Panc1 (cell line): ENCODE measurements at regions not wholly inside any gene's neighbourhood (a gene's known extent, or its start where the extent isn't known, plus 50 kb on each side); places are given as distances from the start of the nearest gene placed in this dataset.
A peak's percentile ranks its signal among the peaks of the same experiment; 100 is the strongest.

Experiments
- ATAC-seq: fragments of 200-7000 bp; cut with Tn5 transposase; 2 replicates; pipeline ENCODE4 v1.9.1; 2020; ENCODE audit warnings: mild to moderate bottlenecking, moderate library complexity
- BruUV-seq: library from RNA; stranded (reverse); fragments of 400-500 nt; replicated peaks from 2 replicates; lab custom pipeline; 2021; lab: Mats Ljungman, UMichigan
- CTCF ChIA-PET: fragments of 300-600 bp; sonication (Branson Sonifier 250); formaldehyde crosslinking; loops from one replicate; lab custom pipeline; 2022; ENCODE audit warnings: antibody characterized with exemption; lab: Charles Lee
- POLR2A ChIA-PET: fragments of 300-600 bp; sonication (Branson Sonifier 250); formaldehyde crosslinking; loops from one replicate; lab custom pipeline; 2022; ENCODE audit warnings: antibody characterized with exemption; lab: Charles Lee
- DNase-seq: peaks from one replicate; pipeline ENCODE4 v3.0.0-alpha.2; 2010; ENCODE audit warnings: low read depth, low spot score
- H3K27ac ChIP-seq: 2 replicates; pipeline ENCODE4 v1.5.1; 2011; ENCODE audit warnings: mild to moderate bottlenecking, low read length, inconsistent platforms
- H3K27me3 ChIP-seq: fragments of 200-500 bp; sonication (Bioruptor generic); 2 replicates; pipeline ENCODE4 v1.6.0; 2014; ENCODE audit warnings: low read length, inconsistent platforms; ENCODE audit not compliant: control insufficient read depth, insufficient read depth
- H3K36me3 ChIP-seq: fragments of 200-500 bp; sonication (Bioruptor generic); 2 replicates; pipeline ENCODE4 v1.5.1; 2014; ENCODE audit warnings: inconsistent platforms, mild to moderate bottlenecking, low read length, moderate library complexity; ENCODE audit not compliant: control insufficient read depth, insufficient read depth
- H3K4me1 ChIP-seq: 2 replicates; pipeline ENCODE4 v1.5.1; 2011; ENCODE audit warnings: inconsistent platforms, mild to moderate bottlenecking, low read length, moderate library complexity; ENCODE audit not compliant: control insufficient read depth, insufficient read depth
- H3K4me3 ChIP-seq, 2 experiments: 2 replicates each; pipeline ENCODE4 v1.5.1; 2011 to 2012; ENCODE audit warnings: low read depth in 2 of 2, low read length in 2 of 2, mild to moderate bottlenecking in 2 of 2, inconsistent platforms in 1 of 2, moderate library complexity in 1 of 2
- H3K9me3 ChIP-seq: fragments of 200-500 bp; sonication (Bioruptor generic); 2 replicates; pipeline ENCODE4 v1.5.1; 2014; ENCODE audit warnings: low read depth, mild to moderate bottlenecking, inconsistent platforms, low read length, moderate library complexity; ENCODE audit not compliant: control insufficient read depth, insufficient read depth
- POLR2AphosphoS5 ChIP-seq: IDR thresholded peaks from 2 replicates; pipeline ENCODE4 v1.6.1; 2012; ENCODE audit warnings: mild to moderate bottlenecking, low read depth, low read length, moderate library complexity
- REST ChIP-seq, 2 experiments: IDR thresholded peaks; 2 replicates each; pipeline ENCODE4 v1.6.1; 2011 to 2012; ENCODE audit warnings: low read depth in 2 of 2, control low read depth in 1 of 2, low read length in 1 of 2, mild to moderate bottlenecking in 1 of 2, moderate library complexity in 1 of 2; ENCODE audit not compliant: insufficient read depth in 1 of 2
- SIN3A ChIP-seq: IDR thresholded peaks from 2 replicates; pipeline ENCODE4 v1.6.1; 2012; ENCODE audit warnings: low read depth, mild to moderate bottlenecking, low read length, moderate library complexity, borderline replicate concordance; ENCODE audit not compliant: insufficient read depth
- TCF7L2 ChIP-seq: IDR thresholded peaks from 2 replicates; pipeline ENCODE4 v1.6.1; 2011; ENCODE audit warnings: mild to moderate bottlenecking, low read depth, low read length, inconsistent platforms
- in situ Hi-C: cut with HindIII; loops from 2 replicates; pipeline ENCODE4 v1.10.0; 2016; ENCODE audit warnings: low sequenced_read_pairs, low pct_unique_long_range_greater_than_20kb
- intact Hi-C: fragments of 100-400 bp; cut with micrococcal nuclease; formaldehyde crosslinking; loops from one replicate; pipeline ENCODE4 v1.10.0; 2022; ENCODE audit not compliant: unreplicated experiment
- TF ChIP-seq, protein P1 (sequence below): fragments of 450-650 bp; IDR thresholded peaks from 2 replicates; pipeline ENCODE4 v1.5.1; 2017; ENCODE audit warnings: mild to moderate bottlenecking

- Histone ChIP-seq H3K9me3 (no peaks in the 10 kb centered on the region), H3K27me3 (no peaks in the 10 kb centered on the region), H3K4me3 (no peak overlapping the region), H3K4me1 (no peaks in the 10 kb centered on the region), H3K27ac (no peak overlapping the region), H3K36me3 (no peaks in the 10 kb centered on the region)
- in situ Hi-C loops: no loop called here
- BruUV-seq: no TSS peak
- TF ChIP-seq POLR2AphosphoS5: no peak
- no peak for TF ChIP-seq REST (IDR thresholded peaks at IDR 0.05; ENCODE audit: insufficient read depth in 1 of 2, low read depth in 2 of 2, low read length in 1 of 2)
- TF ChIP-seq TCF7L2: no peak
- TF ChIP-seq, protein P1, sequence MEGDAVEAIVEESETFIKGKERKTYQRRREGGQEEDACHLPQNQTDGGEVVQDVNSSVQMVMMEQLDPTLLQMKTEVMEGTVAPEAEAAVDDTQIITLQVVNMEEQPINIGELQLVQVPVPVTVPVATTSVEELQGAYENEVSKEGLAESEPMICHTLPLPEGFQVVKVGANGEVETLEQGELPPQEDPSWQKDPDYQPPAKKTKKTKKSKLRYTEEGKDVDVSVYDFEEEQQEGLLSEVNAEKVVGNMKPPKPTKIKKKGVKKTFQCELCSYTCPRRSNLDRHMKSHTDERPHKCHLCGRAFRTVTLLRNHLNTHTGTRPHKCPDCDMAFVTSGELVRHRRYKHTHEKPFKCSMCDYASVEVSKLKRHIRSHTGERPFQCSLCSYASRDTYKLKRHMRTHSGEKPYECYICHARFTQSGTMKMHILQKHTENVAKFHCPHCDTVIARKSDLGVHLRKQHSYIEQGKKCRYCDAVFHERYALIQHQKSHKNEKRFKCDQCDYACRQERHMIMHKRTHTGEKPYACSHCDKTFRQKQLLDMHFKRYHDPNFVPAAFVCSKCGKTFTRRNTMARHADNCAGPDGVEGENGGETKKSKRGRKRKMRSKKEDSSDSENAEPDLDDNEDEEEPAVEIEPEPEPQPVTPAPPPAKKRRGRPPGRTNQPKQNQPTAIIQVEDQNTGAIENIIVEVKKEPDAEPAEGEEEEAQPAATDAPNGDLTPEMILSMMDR: no peak
- no peak for TF ChIP-seq SIN3A
- POLR2A ChIA-PET: no interaction called here
- CTCF ChIA-PET: interaction anchor here (1.7 kb wide), 1 partner anchor 10 kb away, joined by 4 read pairs; no protein-coding TSS in a partner anchor
- ATAC-seq (no peak), DNase-seq (no peak)
- intact Hi-C loops: loop anchor here (10.0 kb wide), 1 partner anchor 107 kb away; no protein-coding TSS in a partner anchor
Measured at GRCh38 chr7:25842201-25842733, 309.7 kb upstream of the NFE2L3 start.

DNA sequence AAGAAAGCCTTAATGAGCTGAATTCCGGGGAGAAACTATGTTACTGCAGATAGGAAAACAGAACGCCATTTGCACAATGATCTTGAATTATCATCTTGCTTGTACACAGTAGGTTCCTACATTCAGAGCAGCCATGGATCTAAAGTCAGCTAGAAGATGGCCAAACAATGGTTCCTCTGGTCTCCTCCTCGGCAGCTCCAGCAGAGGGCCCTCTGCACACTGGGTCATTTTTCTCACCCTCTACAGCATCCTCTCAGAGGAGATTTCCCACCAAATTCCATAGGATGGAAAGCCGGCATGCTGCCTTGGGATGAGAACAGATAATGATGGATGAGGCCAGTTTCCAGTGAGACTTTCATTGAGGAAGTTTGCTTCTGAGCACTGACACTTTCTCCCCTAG, 308.5 kb upstream of the NFE2L3 start:
- Histone ChIP-seq H3K4me3 (no peak overlapping the region), H3K9me3 (no peaks in the 10 kb centered on the region), H3K27me3 (no peaks in the 10 kb centered on the region), H3K36me3 (no peaks in the 10 kb centered on the region), H3K4me1 (no peaks in the 10 kb centered on the region), H3K27ac (no peak overlapping the region)
- POLR2A ChIA-PET: no interaction called here
- no peak for DNase-seq
- CTCF ChIA-PET: no interaction called here
- TF ChIP-seq SIN3A (no peak), TCF7L2 (no peak), POLR2AphosphoS5 (no peak), REST (IDR thresholded peaks at IDR 0.05; ENCODE audit: insufficient read depth in 1 of 2, low read depth in 2 of 2, low read length in 1 of 2) (no peak)
- TF ChIP-seq, protein P1: peak; percentile 14; the same call in 1 of the 2 replicates
- intact Hi-C loops (loop anchor here (10.0 kb wide), 1 partner anchor 109 kb away; no protein-coding TSS in a partner anchor), in situ Hi-C loops (no loop called here)
- ATAC-seq: no peak
- BruUV-seq: no TSS peak
